ENCODE measurements at regions not wholly inside any gene's neighbourhood (a gene's known extent, or its start where the extent isn't known, plus 50 kb on each side); places are given as distances from the start of the nearest gene placed in this dataset.

DNA sequence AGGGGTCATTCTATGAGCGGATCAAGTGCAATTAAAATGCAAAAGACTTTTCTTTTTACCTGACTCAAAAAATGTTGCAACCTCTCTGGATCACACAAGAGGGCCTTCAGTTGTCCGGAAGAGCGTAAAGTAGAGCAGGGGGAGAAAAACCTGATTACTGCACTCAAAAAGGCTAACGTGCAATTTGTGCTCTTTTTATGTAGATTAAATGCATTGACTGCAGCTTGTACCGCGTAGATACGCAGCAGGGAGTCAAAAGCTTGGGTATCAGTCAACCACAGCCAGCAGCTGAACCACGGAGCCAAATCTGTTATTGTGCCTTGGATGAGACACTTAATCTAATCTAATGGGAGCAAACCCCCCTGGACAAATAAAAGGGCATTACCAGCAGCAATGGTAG is 107.3 kb upstream of the RAI2 start:
- TF ChIP-seq FOXA1 (IDR thresholded peaks at IDR 0.05) (no peak), TAF1 (conservative IDR thresholded peaks at IDR 0.05) (no peak), HNF4G (IDR thresholded peaks at IDR 0.05) (no peak), JUND (IDR thresholded peaks at IDR 0.05) (no peak), SP1 (IDR thresholded peaks at IDR 0.05) (no peak), GABPA (IDR thresholded peaks at IDR 0.05 in 1 of 2, conservative IDR thresholded peaks at IDR 0.05 in 1 of 2) (no peak), HNF4A (conservative IDR thresholded peaks at IDR 0.05) (no peak), RAD21 (IDR thresholded peaks at IDR 0.05) (no peak), RXRA (IDR thresholded peaks at IDR 0.05) (no peak)
- TF ChIP-seq, protein P1, sequence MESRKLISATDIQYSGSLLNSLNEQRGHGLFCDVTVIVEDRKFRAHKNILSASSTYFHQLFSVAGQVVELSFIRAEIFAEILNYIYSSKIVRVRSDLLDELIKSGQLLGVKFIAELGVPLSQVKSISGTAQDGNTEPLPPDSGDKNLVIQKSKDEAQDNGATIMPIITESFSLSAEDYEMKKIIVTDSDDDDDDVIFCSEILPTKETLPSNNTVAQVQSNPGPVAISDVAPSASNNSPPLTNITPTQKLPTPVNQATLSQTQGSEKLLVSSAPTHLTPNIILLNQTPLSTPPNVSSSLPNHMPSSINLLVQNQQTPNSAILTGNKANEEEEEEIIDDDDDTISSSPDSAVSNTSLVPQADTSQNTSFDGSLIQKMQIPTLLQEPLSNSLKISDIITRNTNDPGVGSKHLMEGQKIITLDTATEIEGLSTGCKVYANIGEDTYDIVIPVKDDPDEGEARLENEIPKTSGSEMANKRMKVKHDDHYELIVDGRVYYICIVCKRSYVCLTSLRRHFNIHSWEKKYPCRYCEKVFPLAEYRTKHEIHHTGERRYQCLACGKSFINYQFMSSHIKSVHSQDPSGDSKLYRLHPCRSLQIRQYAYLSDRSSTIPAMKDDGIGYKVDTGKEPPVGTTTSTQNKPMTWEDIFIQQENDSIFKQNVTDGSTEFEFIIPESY (IDR thresholded peaks at IDR 0.05): no peak
- TF ChIP-seq, protein P2, sequence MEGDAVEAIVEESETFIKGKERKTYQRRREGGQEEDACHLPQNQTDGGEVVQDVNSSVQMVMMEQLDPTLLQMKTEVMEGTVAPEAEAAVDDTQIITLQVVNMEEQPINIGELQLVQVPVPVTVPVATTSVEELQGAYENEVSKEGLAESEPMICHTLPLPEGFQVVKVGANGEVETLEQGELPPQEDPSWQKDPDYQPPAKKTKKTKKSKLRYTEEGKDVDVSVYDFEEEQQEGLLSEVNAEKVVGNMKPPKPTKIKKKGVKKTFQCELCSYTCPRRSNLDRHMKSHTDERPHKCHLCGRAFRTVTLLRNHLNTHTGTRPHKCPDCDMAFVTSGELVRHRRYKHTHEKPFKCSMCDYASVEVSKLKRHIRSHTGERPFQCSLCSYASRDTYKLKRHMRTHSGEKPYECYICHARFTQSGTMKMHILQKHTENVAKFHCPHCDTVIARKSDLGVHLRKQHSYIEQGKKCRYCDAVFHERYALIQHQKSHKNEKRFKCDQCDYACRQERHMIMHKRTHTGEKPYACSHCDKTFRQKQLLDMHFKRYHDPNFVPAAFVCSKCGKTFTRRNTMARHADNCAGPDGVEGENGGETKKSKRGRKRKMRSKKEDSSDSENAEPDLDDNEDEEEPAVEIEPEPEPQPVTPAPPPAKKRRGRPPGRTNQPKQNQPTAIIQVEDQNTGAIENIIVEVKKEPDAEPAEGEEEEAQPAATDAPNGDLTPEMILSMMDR (IDR thresholded peaks at IDR 0.05; ENCODE audit: low read depth, low read length, missing input control): no peak
- TF ChIP-seq, protein P3, sequence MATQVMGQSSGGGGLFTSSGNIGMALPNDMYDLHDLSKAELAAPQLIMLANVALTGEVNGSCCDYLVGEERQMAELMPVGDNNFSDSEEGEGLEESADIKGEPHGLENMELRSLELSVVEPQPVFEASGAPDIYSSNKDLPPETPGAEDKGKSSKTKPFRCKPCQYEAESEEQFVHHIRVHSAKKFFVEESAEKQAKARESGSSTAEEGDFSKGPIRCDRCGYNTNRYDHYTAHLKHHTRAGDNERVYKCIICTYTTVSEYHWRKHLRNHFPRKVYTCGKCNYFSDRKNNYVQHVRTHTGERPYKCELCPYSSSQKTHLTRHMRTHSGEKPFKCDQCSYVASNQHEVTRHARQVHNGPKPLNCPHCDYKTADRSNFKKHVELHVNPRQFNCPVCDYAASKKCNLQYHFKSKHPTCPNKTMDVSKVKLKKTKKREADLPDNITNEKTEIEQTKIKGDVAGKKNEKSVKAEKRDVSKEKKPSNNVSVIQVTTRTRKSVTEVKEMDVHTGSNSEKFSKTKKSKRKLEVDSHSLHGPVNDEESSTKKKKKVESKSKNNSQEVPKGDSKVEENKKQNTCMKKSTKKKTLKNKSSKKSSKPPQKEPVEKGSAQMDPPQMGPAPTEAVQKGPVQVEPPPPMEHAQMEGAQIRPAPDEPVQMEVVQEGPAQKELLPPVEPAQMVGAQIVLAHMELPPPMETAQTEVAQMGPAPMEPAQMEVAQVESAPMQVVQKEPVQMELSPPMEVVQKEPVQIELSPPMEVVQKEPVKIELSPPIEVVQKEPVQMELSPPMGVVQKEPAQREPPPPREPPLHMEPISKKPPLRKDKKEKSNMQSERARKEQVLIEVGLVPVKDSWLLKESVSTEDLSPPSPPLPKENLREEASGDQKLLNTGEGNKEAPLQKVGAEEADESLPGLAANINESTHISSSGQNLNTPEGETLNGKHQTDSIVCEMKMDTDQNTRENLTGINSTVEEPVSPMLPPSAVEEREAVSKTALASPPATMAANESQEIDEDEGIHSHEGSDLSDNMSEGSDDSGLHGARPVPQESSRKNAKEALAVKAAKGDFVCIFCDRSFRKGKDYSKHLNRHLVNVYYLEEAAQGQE (IDR thresholded peaks at IDR 0.05): no peak
